ENCODE measurements at regions not wholly inside any gene's neighbourhood (a gene's known extent, or its start where the extent isn't known, plus 50 kb on each side); places are given as distances from the start of the nearest gene placed in this dataset.

GRCh38 chr6:48281217-48281616, 170.2 kb upstream of the PTCHD4 start:
- no peak overlapping the region for H3K18ac ChIP-seq (ENCODE audit: insufficient read length, low read depth, low read length)
- H2BK120ac ChIP-seq (ENCODE audit: low read depth, low read length, poor library complexity, severe bottlenecking), result no peak overlapping the region
- no peaks in the 10 kb centered on the region for H3K79me2 ChIP-seq (ENCODE audit: insufficient read depth, low read length)
- no peak overlapping the region for H3T11ph ChIP-seq (ENCODE audit: low read length)
- no peaks in the 10 kb centered on the region for H3K79me1 ChIP-seq (ENCODE audit: insufficient read depth, low read depth, low read length, poor library complexity, severe bottlenecking)
- H2AK5ac ChIP-seq (ENCODE audit: insufficient read length, low read length), result no peak overlapping the region
- no peaks in the 10 kb centered on the region for H3K27me3 ChIP-seq (ENCODE audit: insufficient read depth, low read length)
- H3K23me2 ChIP-seq (ENCODE audit: insufficient read length, low read depth, low read length, poor library complexity, severe bottlenecking), result no peaks in the 10 kb centered on the region
- peaks cover 3 to 4% of the 10 kb centered on the region in 2 experiments; a peak in 3 of 4 replicates for H3K4me1 Mint-ChIP-seq
- H3K27ac ChIP-seq (ENCODE audit: insufficient read length, low read depth, low read length), result no peak overlapping the region
- H3K9ac ChIP-seq (ENCODE audit: extremely low read depth, insufficient read length, low read length), result no peak overlapping the region
- no peaks in the 10 kb centered on the region for H3K9me3 ChIP-seq (ENCODE audit: control insufficient read depth, low read depth, low read length)
- no peaks in the 10 kb centered on the region for H3K9me3 Mint-ChIP-seq
- no peaks in the 10 kb centered on the region; a peak in 1 of 7 replicates for H3K36me3 Mint-ChIP-seq (ENCODE audit: insufficient read depth in 1 of 3, low read depth in 3 of 3)
- no peak overlapping the region for H3K4me3 Mint-ChIP-seq
- no peaks in the 10 kb centered on the region for H3K27me3 Mint-ChIP-seq (ENCODE audit: low read depth)
- no peak overlapping the region for H3K4me2 ChIP-seq (ENCODE audit: insufficient read depth, insufficient read length, low read length)
- no peak overlapping the region for H3K23ac ChIP-seq (ENCODE audit: insufficient read length, low read depth, low read length)
- H4K91ac ChIP-seq (ENCODE audit: insufficient read length, low read depth, low read length), result no peak overlapping the region
- DNase-seq, result no peak
- no peaks in the 10 kb centered on the region for H4K20me1 ChIP-seq (ENCODE audit: control insufficient read depth, insufficient read depth, insufficient read length)
- H3K14ac ChIP-seq (ENCODE audit: insufficient read depth, low read length), result no peak overlapping the region
- no peak overlapping the region for H3K56ac ChIP-seq (ENCODE audit: insufficient read length, low read depth, low read length)
- no peak overlapping the region for H2BK12ac ChIP-seq (ENCODE audit: insufficient read length, low read depth, low read length)
- H2BK5ac ChIP-seq (ENCODE audit: insufficient read length, low read length), result no peak overlapping the region
- no peak for TF ChIP-seq CTCF (conservative IDR thresholded peaks at IDR 0.05)
- no peak overlapping the region for H4K8ac ChIP-seq (replicated peaks; ENCODE audit: insufficient read length, low read depth, low read length)
- no peak overlapping the region for H4K5ac ChIP-seq (ENCODE audit: insufficient read length, low read depth, low read length)
- no peaks in the 10 kb centered on the region for H3K4me1 ChIP-seq (ENCODE audit: insufficient read depth, low read length)
- no peak overlapping the region for H2BK20ac ChIP-seq (ENCODE audit: low read depth, low read length, poor library complexity, severe bottlenecking)
- H3K4ac ChIP-seq (ENCODE audit: low read depth, low read length), result no peak overlapping the region
- H2AFZ ChIP-seq (ENCODE audit: low read length), result no peak overlapping the region
- WGBS (ENCODE audit: extremely low coverage, insufficient read length, low lambda C conversion rate), result no CpG with 5 or more reads among the region's 1 CpG
- no peak overlapping the region for H2BK15ac ChIP-seq (ENCODE audit: low read depth, low read length)
- H3K27ac Mint-ChIP-seq, result no peak overlapping the region

All from H9 (cell line).